DND-41 (cell line): ENCODE measurements at regions not wholly inside any gene's neighbourhood (a gene's known extent, or its start where the extent isn't known, plus 50 kb on each side); places are given as distances from the start of the nearest gene placed in this dataset.

ENCODE experiments used
- ATAC-seq: fragments of 200-7000 bp; cut with Tn5 transposase; 3 replicates; pipeline ENCODE4 v1.9.1; 2021; ENCODE audit warnings: low read depth; ENCODE audit not compliant: insufficient read depth
- DNase-seq: peaks from one replicate; pipeline ENCODE4 v3.0.0-alpha.2; 2020
- H2AFZ ChIP-seq: 2 replicates; pipeline ENCODE4 v1.6.0; 2012; ENCODE audit warnings: low read depth, low read length
- H3K27ac ChIP-seq: 2 replicates; pipeline ENCODE4 v1.5.1; 2012; ENCODE audit warnings: low read length, inconsistent platforms
- H3K27me3 ChIP-seq: fragments of 200-600 bp; sonication (generic); 2 replicates; pipeline ENCODE4 v1.6.0; 2012; ENCODE audit warnings: low read length, mild to moderate bottlenecking, inconsistent platforms; ENCODE audit not compliant: insufficient read depth, poor library complexity
- H3K36me3 ChIP-seq: 2 replicates; pipeline ENCODE4 v1.5.1; 2012; ENCODE audit warnings: low read length, inconsistent platforms; ENCODE audit not compliant: insufficient read depth
- H3K4me1 ChIP-seq: 2 replicates; pipeline ENCODE4 v1.5.1; 2012; ENCODE audit warnings: mild to moderate bottlenecking, low read length; ENCODE audit not compliant: insufficient read depth
- H3K4me2 ChIP-seq: 2 replicates; pipeline ENCODE4 v1.6.0; 2012; ENCODE audit warnings: mild to moderate bottlenecking, moderate library complexity, low read length, inconsistent platforms; ENCODE audit not compliant: insufficient read depth
- H3K4me3 ChIP-seq, 2 experiments: fragments of 200-600 bp in 1 of 2; shearing (Covaris generic) in 1 of 2; 2 replicates each; pipeline ENCODE4 v1.5.1; 2012 to 2016; ENCODE audit warnings: inconsistent platforms in 2 of 2, low read length in 2 of 2, mild to moderate bottlenecking in 2 of 2, low read depth in 1 of 2, moderate library complexity in 1 of 2
- H3K79me2 ChIP-seq: 2 replicates; pipeline ENCODE4 v1.6.0; 2012; ENCODE audit warnings: low read length, inconsistent platforms; ENCODE audit not compliant: insufficient read depth
- H3K9ac ChIP-seq: 2 replicates; pipeline ENCODE4 v1.6.0; 2012; ENCODE audit warnings: low read depth, mild to moderate bottlenecking, inconsistent platforms, low read length, moderate library complexity
- H3K9me3 ChIP-seq: 2 replicates; pipeline ENCODE4 v1.5.1; 2012; ENCODE audit warnings: low read length, moderate library complexity, mild to moderate bottlenecking, inconsistent platforms; ENCODE audit not compliant: insufficient read depth, severe bottlenecking
- H4K20me1 ChIP-seq: 2 replicates; pipeline ENCODE4 v1.6.0; 2012; ENCODE audit warnings: low read length; ENCODE audit not compliant: insufficient read depth
- CTCF ChIP-seq: IDR thresholded peaks from 2 replicates; pipeline ENCODE4 v1.5.1; 2012; ENCODE audit warnings: borderline replicate concordance, low read length, moderate library complexity, mild to moderate bottlenecking; ENCODE audit not compliant: poor library complexity, severe bottlenecking; ENCODE audit errors: extremely low read depth
- EZH2 ChIP-seq: IDR thresholded peaks from 3 replicates; pipeline ENCODE4 v1.6.1; 2012; ENCODE audit warnings: borderline replicate concordance, low read depth, mild to moderate bottlenecking, moderate library complexity, low read length, inconsistent platforms; ENCODE audit not compliant: severe bottlenecking

GRCh38 chr7:26609082-26609481 is 255.3 kb downstream of the SKAP2 start:
- no peaks in the 10 kb centered on the region for H3K9me3 ChIP-seq
- DNase-seq, result no peak
- H3K4me2 ChIP-seq, result no peak overlapping the region
- H3K27me3 ChIP-seq, result no peaks in the 10 kb centered on the region
- no peak overlapping the region for H3K9ac ChIP-seq
- H3K27ac ChIP-seq, result no peak overlapping the region
- no peaks in the 10 kb centered on the region for H3K4me1 ChIP-seq
- no peaks in the 10 kb centered on the region for H3K79me2 ChIP-seq
- no peak overlapping the region for H2AFZ ChIP-seq
- no peaks in the 10 kb centered on the region for H3K36me3 ChIP-seq
- no peak for ATAC-seq
- no peak for TF ChIP-seq CTCF
- no peak for TF ChIP-seq EZH2
- no peaks in the 10 kb centered on the region for H4K20me1 ChIP-seq
- no peak overlapping the region for H3K4me3 ChIP-seq

- no peak overlapping the region for H3K9ac ChIP-seq
- H3K27me3 ChIP-seq, result no peaks in the 10 kb centered on the region
- H3K4me3 ChIP-seq, result no peak overlapping the region
- no peaks in the 10 kb centered on the region for H3K79me2 ChIP-seq
- no peak for TF ChIP-seq EZH2
- TF ChIP-seq CTCF, result no peak
- H3K36me3 ChIP-seq, result no peaks in the 10 kb centered on the region
- H3K4me2 ChIP-seq, result no peak overlapping the region
- no peaks in the 10 kb centered on the region for H3K4me1 ChIP-seq
- DNase-seq, result no peak
- H3K9me3 ChIP-seq, result no peaks in the 10 kb centered on the region
- ATAC-seq, result no peak
- H3K27ac ChIP-seq, result no peak overlapping the region
- no peak overlapping the region for H2AFZ ChIP-seq
- H4K20me1 ChIP-seq, result no peaks in the 10 kb centered on the region
Observed at GRCh38 chr7:26609532-26609931, 254.9 kb downstream of the SKAP2 start.

GRCh38 chr7:26612742-26613141 is 251.6 kb downstream of the SKAP2 start:
- no peak for ATAC-seq
- Histone ChIP-seq H3K79me2 (no peaks in the 10 kb centered on the region), H3K9me3 (no peaks in the 10 kb centered on the region), H3K27me3 (no peaks in the 10 kb centered on the region), H3K9ac (no peak overlapping the region), H4K20me1 (no peaks in the 10 kb centered on the region), H3K4me2 (no peak overlapping the region), H3K27ac (no peak overlapping the region), H2AFZ (no peak overlapping the region), H3K4me3 (no peak overlapping the region), H3K36me3 (no peaks in the 10 kb centered on the region), H3K4me1 (no peaks in the 10 kb centered on the region)
- no peak for DNase-seq
- TF ChIP-seq CTCF, result no peak
- no peak for TF ChIP-seq EZH2

- Histone ChIP-seq H3K79me2 (no peaks in the 10 kb centered on the region), H2AFZ (no peak overlapping the region), H3K4me2 (no peak overlapping the region), H4K20me1 (no peaks in the 10 kb centered on the region), H3K27ac (no peak overlapping the region), H3K9ac (no peak overlapping the region), H3K4me3 (no peak overlapping the region), H3K9me3 (no peaks in the 10 kb centered on the region), H3K4me1 (no peaks in the 10 kb centered on the region), H3K27me3 (no peaks in the 10 kb centered on the region), H3K36me3 (no peaks in the 10 kb centered on the region)
- DNase-seq (no peak), ATAC-seq (no peak)
- TF ChIP-seq EZH2 (no peak), CTCF (no peak)
Observed at GRCh38 chr7:26614503-26614902, 249.9 kb downstream of the SKAP2 start.
